H1 (cell line): ENCODE measurements at regions not wholly inside any gene's neighbourhood (a gene's known extent, or its start where the extent isn't known, plus 50 kb on each side); places are given as distances from the start of the nearest gene placed in this dataset.

Source experiments
- CBX8 ChIP-seq: fragments of 300-800, 300-1000 bp; sonication (generic); IDR thresholded peaks from 2 replicates; pipeline ENCODE4 v1.7.1; 2016; ENCODE audit warnings: low read depth, low read length, borderline replicate concordance
- CHD2 ChIP-seq: IDR thresholded peaks from 2 replicates; pipeline ENCODE4 v1.6.1; 2012; ENCODE audit warnings: low read length, improper control_type of control experiment
- GTF2F1 ChIP-seq: IDR thresholded peaks from 2 replicates; pipeline ENCODE4 v1.6.1; 2012; ENCODE audit warnings: low read depth, low read length, improper control_type of control experiment, borderline replicate concordance
- TF ChIP-seq, protein P1 (sequence below), 3 experiments: IDR thresholded peaks; 1 replicate in 2 of 3; 2 replicates in 1 of 3; pipeline versions ENCODE4 v1.5.1 to v1.6.1; 2011; ENCODE audit warnings: low read length in 3 of 3, mild to moderate bottlenecking in 3 of 3, inconsistent platforms in 2 of 3, low read depth in 1 of 3, moderate library complexity in 1 of 3; ENCODE audit not compliant: insufficient read depth in 1 of 3; ENCODE audit errors: control extremely low read depth in 1 of 3
- TF ChIP-seq, protein P2 (sequence below): IDR thresholded peaks from 2 replicates; pipeline ENCODE4 v1.6.1; 2012; ENCODE audit warnings: inconsistent platforms

DNA sequence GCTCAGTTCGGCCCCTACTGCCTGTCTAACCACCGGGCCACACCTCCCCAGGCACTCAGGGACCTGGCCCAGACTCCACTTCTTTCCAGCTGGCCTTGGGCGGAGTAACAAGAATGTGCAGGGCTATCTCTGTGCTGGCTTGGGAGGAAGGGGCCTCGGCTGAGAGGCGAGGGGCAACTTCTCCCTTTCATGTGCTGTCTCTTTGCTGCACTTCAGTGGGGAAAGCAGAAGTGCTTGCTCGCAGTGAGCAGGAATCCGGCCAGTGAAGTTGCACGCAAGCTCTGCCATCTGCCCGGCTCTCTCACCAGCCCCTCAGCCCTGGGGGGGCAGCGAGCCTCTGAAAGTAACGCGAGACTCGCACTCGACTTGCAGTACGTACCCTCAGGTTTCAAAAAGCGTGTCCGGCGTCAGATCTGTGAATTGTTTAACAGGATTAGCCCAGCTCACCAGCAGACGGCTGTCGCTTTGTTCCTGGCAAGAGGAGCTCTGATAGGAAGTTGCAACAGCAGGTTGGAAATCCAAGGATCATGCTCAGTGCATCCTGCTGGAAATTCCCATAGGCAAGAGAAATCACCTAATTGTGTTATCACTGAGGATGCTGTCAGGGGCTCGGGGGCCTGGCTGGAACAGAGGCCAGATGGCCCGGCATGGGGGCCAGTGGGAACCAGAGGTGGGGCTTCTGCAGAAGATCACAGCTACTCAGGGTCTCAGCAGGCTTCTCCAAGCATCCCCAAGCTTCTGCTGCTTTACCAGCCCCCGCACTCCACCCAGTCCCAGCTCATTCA, 221.1 kb downstream of the NPHP4 start (continued):
- no peak for TF ChIP-seq GTF2F1
- no peak for TF ChIP-seq CBX8
- TF ChIP-seq, protein P1, sequence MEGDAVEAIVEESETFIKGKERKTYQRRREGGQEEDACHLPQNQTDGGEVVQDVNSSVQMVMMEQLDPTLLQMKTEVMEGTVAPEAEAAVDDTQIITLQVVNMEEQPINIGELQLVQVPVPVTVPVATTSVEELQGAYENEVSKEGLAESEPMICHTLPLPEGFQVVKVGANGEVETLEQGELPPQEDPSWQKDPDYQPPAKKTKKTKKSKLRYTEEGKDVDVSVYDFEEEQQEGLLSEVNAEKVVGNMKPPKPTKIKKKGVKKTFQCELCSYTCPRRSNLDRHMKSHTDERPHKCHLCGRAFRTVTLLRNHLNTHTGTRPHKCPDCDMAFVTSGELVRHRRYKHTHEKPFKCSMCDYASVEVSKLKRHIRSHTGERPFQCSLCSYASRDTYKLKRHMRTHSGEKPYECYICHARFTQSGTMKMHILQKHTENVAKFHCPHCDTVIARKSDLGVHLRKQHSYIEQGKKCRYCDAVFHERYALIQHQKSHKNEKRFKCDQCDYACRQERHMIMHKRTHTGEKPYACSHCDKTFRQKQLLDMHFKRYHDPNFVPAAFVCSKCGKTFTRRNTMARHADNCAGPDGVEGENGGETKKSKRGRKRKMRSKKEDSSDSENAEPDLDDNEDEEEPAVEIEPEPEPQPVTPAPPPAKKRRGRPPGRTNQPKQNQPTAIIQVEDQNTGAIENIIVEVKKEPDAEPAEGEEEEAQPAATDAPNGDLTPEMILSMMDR (IDR thresholded peaks at IDR 0.05; ENCODE audit: control extremely low read depth in 1 of 3, insufficient read depth in 1 of 3, low read depth in 1 of 3, low read length in 3 of 3), result no peak
- TF ChIP-seq, protein P2, sequence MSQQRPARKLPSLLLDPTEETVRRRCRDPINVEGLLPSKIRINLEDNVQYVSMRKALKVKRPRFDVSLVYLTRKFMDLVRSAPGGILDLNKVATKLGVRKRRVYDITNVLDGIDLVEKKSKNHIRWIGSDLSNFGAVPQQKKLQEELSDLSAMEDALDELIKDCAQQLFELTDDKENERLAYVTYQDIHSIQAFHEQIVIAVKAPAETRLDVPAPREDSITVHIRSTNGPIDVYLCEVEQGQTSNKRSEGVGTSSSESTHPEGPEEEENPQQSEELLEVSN, result no peak
- no peak for TF ChIP-seq CHD2
